ENCODE measurements at regions not wholly inside any gene's neighbourhood (a gene's known extent, or its start where the extent isn't known, plus 50 kb on each side); places are given as distances from the start of the nearest gene placed in this dataset.

GRCh38 chr5:158099571-158100105, 240.7 kb upstream of the CLINT1 start:
- TF ChIP-seq POLR2A (IDR thresholded peaks at IDR 0.05) (no peak), CTCF (IDR thresholded peaks at IDR 0.05) (no peak)
